SK-N-SH treated with all-trans-retinoic acid at 6 μM for 48 hours (cell line): ENCODE measurements at regions not wholly inside any gene's neighbourhood (a gene's known extent, or its start where the extent isn't known, plus 50 kb on each side); places are given as distances from the start of the nearest gene placed in this dataset.
A peak's percentile ranks its signal among the peaks of the same experiment; 100 is the strongest.

Experiments
- ARNTL ChIP-seq: fragments of 450-650 bp; formaldehyde crosslinking; IDR thresholded peaks from 2 replicates; pipeline ENCODE4 v1.5.0; 2020; ENCODE audit warnings: low read depth, mild to moderate bottlenecking, moderate library complexity, borderline replicate concordance
- BACH2 ChIP-seq: fragments of 250-450 bp; sonication (Bioruptor Pico); IDR thresholded peaks from 2 replicates; pipeline ENCODE4 v1.9.0; 2021; ENCODE audit warnings: mild to moderate bottlenecking, borderline replicate concordance
- CSDC2 ChIP-seq: fragments of 250-450 bp; sonication (Bioruptor Pico); IDR thresholded peaks from 2 replicates; pipeline ENCODE4 v1.5.0; 2020; ENCODE audit warnings: mild to moderate bottlenecking, moderate library complexity
- GLIS3 ChIP-seq: fragments of 250-450 bp; sonication (Bioruptor Pico); IDR thresholded peaks from 2 replicates; pipeline ENCODE4 v1.5.0; 2020; ENCODE audit warnings: mild to moderate bottlenecking, moderate library complexity
- ISL1 ChIP-seq: fragments of 250-450 bp; sonication (Bioruptor Pico); IDR thresholded peaks from 2 replicates; pipeline ENCODE4 v2.1.2; 2022; ENCODE audit warnings: mild to moderate bottlenecking, moderate library complexity
- RARB ChIP-seq: fragments of 250-450 bp; sonication (Bioruptor Pico); IDR thresholded peaks from 2 replicates; pipeline ENCODE4 v1.8.0; 2021; ENCODE audit warnings: mild to moderate bottlenecking, moderate library complexity
- TOX ChIP-seq: fragments of 250-450 bp; sonication (Bioruptor Pico); IDR thresholded peaks from 2 replicates; pipeline ENCODE4 v1.8.0; 2021; ENCODE audit warnings: mild to moderate bottlenecking, moderate library complexity, borderline replicate concordance
- ZC3H10 ChIP-seq: fragments of 250-450 bp; sonication (Bioruptor Pico); IDR thresholded peaks from 2 replicates; pipeline ENCODE4 v1.5.1; 2021; ENCODE audit warnings: mild to moderate bottlenecking, moderate library complexity
- ZFP3 ChIP-seq: fragments of 250-450 bp; sonication (Bioruptor Pico); IDR thresholded peaks from 2 replicates; pipeline ENCODE4 v1.5.0; 2020; ENCODE audit warnings: mild to moderate bottlenecking, moderate library complexity
- ZFP30 ChIP-seq: fragments of 450-650 bp; formaldehyde crosslinking; IDR thresholded peaks from 2 replicates; pipeline ENCODE4 v1.5.0; 2022; ENCODE audit warnings: mild to moderate bottlenecking, moderate library complexity
- ZNF70 ChIP-seq: fragments of 450-650 bp; formaldehyde crosslinking; IDR thresholded peaks from 2 replicates; pipeline ENCODE4 v1.5.0; 2020; ENCODE audit warnings: mild to moderate bottlenecking, moderate library complexity
- TF ChIP-seq, protein P1 (sequence below): fragments of 250-450 bp; sonication (Bioruptor Pico); IDR thresholded peaks from 2 replicates; pipeline ENCODE4 v1.8.0; 2020; ENCODE audit warnings: mild to moderate bottlenecking, moderate library complexity, borderline replicate concordance
- TF ChIP-seq, protein P2 (sequence below): fragments of 250-450 bp; sonication (Bioruptor Pico); IDR thresholded peaks from 2 replicates; pipeline ENCODE4 v1.5.1; 2020; ENCODE audit warnings: low read depth, mild to moderate bottlenecking, moderate library complexity
- TF ChIP-seq, protein P3 (sequence below): fragments of 250-450 bp; sonication (Bioruptor Pico); IDR thresholded peaks from 2 replicates; pipeline ENCODE4 v1.8.0; 2021; ENCODE audit warnings: low read depth, mild to moderate bottlenecking, moderate library complexity, borderline replicate concordance

DNA sequence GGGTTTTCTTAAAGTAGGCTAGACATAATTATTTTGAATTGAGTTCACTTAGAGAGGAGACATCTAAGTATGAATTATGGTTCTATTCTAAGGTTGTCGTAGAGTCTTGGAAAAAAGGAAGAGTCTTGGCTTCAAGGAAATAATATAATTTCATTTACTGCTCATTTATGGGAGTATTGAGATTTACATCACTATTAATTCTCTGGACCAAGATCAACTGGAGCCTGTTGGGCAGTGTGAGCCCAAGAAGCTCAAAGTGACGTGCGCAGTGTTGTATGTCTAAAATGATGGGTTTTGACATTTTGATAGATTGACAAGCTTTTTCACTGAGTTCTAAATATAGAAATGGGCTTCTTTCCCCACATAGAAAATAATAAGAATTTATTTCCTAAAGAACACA lies 154.7 kb downstream of the QPCT start:
- TF ChIP-seq, protein P1, sequence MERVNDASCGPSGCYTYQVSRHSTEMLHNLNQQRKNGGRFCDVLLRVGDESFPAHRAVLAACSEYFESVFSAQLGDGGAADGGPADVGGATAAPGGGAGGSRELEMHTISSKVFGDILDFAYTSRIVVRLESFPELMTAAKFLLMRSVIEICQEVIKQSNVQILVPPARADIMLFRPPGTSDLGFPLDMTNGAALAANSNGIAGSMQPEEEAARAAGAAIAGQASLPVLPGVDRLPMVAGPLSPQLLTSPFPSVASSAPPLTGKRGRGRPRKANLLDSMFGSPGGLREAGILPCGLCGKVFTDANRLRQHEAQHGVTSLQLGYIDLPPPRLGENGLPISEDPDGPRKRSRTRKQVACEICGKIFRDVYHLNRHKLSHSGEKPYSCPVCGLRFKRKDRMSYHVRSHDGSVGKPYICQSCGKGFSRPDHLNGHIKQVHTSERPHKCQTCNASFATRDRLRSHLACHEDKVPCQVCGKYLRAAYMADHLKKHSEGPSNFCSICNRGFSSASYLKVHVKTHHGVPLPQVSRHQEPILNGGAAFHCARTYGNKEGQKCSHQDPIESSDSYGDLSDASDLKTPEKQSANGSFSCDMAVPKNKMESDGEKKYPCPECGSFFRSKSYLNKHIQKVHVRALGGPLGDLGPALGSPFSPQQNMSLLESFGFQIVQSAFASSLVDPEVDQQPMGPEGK, result no peak
- no peak for TF ChIP-seq TOX
- no peak for TF ChIP-seq ZC3H10 (CRISPR knock-in tag)
- no peak for TF ChIP-seq ZFP3 (CRISPR knock-in tag)
- TF ChIP-seq ZFP30 (CRISPR knock-in tag), result no peak
- TF ChIP-seq RARB (CRISPR knock-in tag), result no peak
- TF ChIP-seq GLIS3 (CRISPR knock-in tag), result no peak
- TF ChIP-seq, protein P2, sequence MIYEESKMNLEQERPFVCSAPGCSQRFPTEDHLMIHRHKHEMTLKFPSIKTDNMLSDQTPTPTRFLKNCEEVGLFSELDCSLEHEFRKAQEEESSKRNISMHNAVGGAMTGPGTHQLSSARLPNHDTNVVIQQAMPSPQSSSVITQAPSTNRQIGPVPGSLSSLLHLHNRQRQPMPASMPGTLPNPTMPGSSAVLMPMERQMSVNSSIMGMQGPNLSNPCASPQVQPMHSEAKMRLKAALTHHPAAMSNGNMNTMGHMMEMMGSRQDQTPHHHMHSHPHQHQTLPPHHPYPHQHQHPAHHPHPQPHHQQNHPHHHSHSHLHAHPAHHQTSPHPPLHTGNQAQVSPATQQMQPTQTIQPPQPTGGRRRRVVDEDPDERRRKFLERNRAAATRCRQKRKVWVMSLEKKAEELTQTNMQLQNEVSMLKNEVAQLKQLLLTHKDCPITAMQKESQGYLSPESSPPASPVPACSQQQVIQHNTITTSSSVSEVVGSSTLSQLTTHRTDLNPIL (CRISPR knock-in tag), result no peak
- no peak for TF ChIP-seq BACH2 (CRISPR knock-in tag)
- no peak for TF ChIP-seq ZNF70 (CRISPR knock-in tag)
- no peak for TF ChIP-seq ARNTL
- TF ChIP-seq, protein P3, sequence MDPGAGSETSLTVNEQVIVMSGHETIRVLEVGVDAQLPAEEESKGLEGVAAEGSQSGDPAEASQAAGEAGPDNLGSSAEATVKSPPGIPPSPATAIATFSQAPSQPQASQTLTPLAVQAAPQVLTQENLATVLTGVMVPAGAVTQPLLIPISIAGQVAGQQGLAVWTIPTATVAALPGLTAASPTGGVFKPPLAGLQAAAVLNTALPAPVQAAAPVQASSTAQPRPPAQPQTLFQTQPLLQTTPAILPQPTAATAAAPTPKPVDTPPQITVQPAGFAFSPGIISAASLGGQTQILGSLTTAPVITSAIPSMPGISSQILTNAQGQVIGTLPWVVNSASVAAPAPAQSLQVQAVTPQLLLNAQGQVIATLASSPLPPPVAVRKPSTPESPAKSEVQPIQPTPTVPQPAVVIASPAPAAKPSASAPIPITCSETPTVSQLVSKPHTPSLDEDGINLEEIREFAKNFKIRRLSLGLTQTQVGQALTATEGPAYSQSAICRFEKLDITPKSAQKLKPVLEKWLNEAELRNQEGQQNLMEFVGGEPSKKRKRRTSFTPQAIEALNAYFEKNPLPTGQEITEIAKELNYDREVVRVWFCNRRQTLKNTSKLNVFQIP, result no peak
- TF ChIP-seq CSDC2 (CRISPR knock-in tag), result no peak
- TF ChIP-seq ISL1 (CRISPR knock-in tag), result peak; percentile 91
